C4-2B (cell line): ENCODE measurements at regions not wholly inside any gene's neighbourhood (a gene's known extent, or its start where the extent isn't known, plus 50 kb on each side); places are given as distances from the start of the nearest gene placed in this dataset.
"Not testable (repeated sequence)": the region's sequence is repeated elsewhere in the genome, so short reads cannot be mapped to it uniquely, and the experiment has no call there.

Experiments used
- H3K27ac ChIP-seq: fragments of 450-650 bp; 2 replicates; pipeline ENCODE4 v1.5.1; 2017
- CTCF ChIP-seq: fragments of 450-650 bp; conservative IDR thresholded peaks from 2 replicates; pipeline ENCODE4 v1.5.1; 2017; ENCODE audit warnings: mild to moderate bottlenecking
- ZFX ChIP-seq: fragments of 450-650 bp; IDR thresholded peaks from 2 replicates; pipeline ENCODE4 v1.6.1; 2017

- no peak overlapping the region for H3K27ac ChIP-seq
- TF ChIP-seq ZFX = no peak
- peak; percentile 7; the same call in 1 of the 2 replicates for TF ChIP-seq CTCF
Measured at GRCh38 chr1:99407018-99407417, 142.7 kb downstream of the PLPPR4 start.

GRCh38 chr1:99424087-99424486 lies 159.8 kb downstream of the PLPPR4 start:
- no peak for TF ChIP-seq ZFX
- no peak for TF ChIP-seq CTCF
- H3K27ac ChIP-seq = no peak overlapping the region

GRCh38 chr1:99429754-99430153 lies 165.5 kb downstream of the PLPPR4 start:
- TF ChIP-seq ZFX = no peak
- no peak for TF ChIP-seq CTCF
- H3K27ac ChIP-seq = no peak overlapping the region

GRCh38 chr1:99438656-99439230 lies 174.5 kb downstream of the PLPPR4 start:
- no peak overlapping the region for H3K27ac ChIP-seq
- TF ChIP-seq CTCF = no peak
- no peak for TF ChIP-seq ZFX

- no peak for TF ChIP-seq ZFX
- TF ChIP-seq CTCF = no peak
- H3K27ac ChIP-seq = no peak overlapping the region
Measured at GRCh38 chr1:99439433-99440075, 175.3 kb downstream of the PLPPR4 start.

- no peak overlapping the region for H3K27ac ChIP-seq
- TF ChIP-seq CTCF (no peak), ZFX (no peak)
Measured at GRCh38 chr1:99441299-99442095, 177.2 kb downstream of the PLPPR4 start.

- not testable (repeated sequence) for H3K27ac ChIP-seq
Measured at GRCh38 chr1:99444211-99444927, 180.1 kb downstream of the PLPPR4 start.
